Neural cell (in vitro differentiated cells): ENCODE measurements at regions not wholly inside any gene's neighbourhood (a gene's known extent, or its start where the extent isn't known, plus 50 kb on each side); places are given as distances from the start of the nearest gene placed in this dataset.

Source experiments
- H2AFZ ChIP-seq: fragments of 200-600, 300-800 bp; sonication (generic), shearing (Covaris generic); 2 replicates; pipeline ENCODE4 v1.6.0; 2014; ENCODE audit warnings: low read depth, mild to moderate bottlenecking, antibody characterized with exemption, low read length, moderate library complexity
- H3F3A ChIP-seq: fragments of 200-600 bp; shearing (Covaris generic); 2 replicates; pipeline ENCODE4 v1.6.1; 2016; ENCODE audit warnings: mild to moderate bottlenecking, moderate library complexity, mixed read lengths, antibody characterized with exemption, low read length; ENCODE audit not compliant: insufficient read depth, poor library complexity, severe bottlenecking
- H3K27ac ChIP-seq: fragments of 200-600, 300-800 bp; sonication (generic), shearing (Covaris generic); 2 replicates; pipeline ENCODE4 v1.5.1; 2014; ENCODE audit warnings: mild to moderate bottlenecking, low read length, moderate library complexity
- H3K27me3 ChIP-seq: fragments of 300-800, 200-600 bp; sonication (generic), shearing (Covaris generic); 2 replicates; pipeline ENCODE4 v1.6.0; 2014; ENCODE audit warnings: mild to moderate bottlenecking, low read depth, low read length, moderate library complexity; ENCODE audit not compliant: insufficient read depth
- H3K36me3 ChIP-seq: fragments of 300-800, 200-600 bp; sonication (generic), shearing (Covaris generic); 2 replicates; pipeline ENCODE4 v1.5.1; 2014; ENCODE audit warnings: mild to moderate bottlenecking, antibody characterized with exemption, low read length, moderate library complexity; ENCODE audit not compliant: insufficient read depth
- H3K4me2 ChIP-seq: fragments of 300-800, 200-600 bp; sonication (generic), shearing (Covaris generic); 2 replicates; pipeline ENCODE4 v1.6.0; 2014; ENCODE audit warnings: mild to moderate bottlenecking, low read length
- H3K4me3 ChIP-seq: fragments of 300-800, 200-600 bp; sonication (generic), shearing (Covaris generic); 2 replicates; pipeline ENCODE4 v1.5.1; 2014; ENCODE audit warnings: mild to moderate bottlenecking, low read length, moderate library complexity
- H3K79me2 ChIP-seq: fragments of 200-600 bp; shearing (Covaris generic); replicated peaks from 2 replicates; pipeline ENCODE4 v1.6.0; 2014; ENCODE audit warnings: mild to moderate bottlenecking, low read length, moderate library complexity; ENCODE audit not compliant: insufficient read depth
- H3K9ac ChIP-seq: fragments of 300-800, 200-600 bp; sonication (generic), shearing (Covaris generic); 2 replicates; pipeline ENCODE4 v1.6.1; 2016; ENCODE audit warnings: mild to moderate bottlenecking, low read length, mixed read lengths
- H3K9me2 ChIP-seq: fragments of 200-600 bp; shearing (Covaris generic); 2 replicates; pipeline ENCODE4 v1.6.1; 2016; ENCODE audit warnings: mild to moderate bottlenecking, low read length, mixed read lengths; ENCODE audit not compliant: insufficient read depth
- H3K9me3 ChIP-seq: fragments of 200-600, 300-800 bp; sonication (generic), shearing (Covaris generic); 2 replicates; pipeline ENCODE4 v1.6.1; 2016; ENCODE audit warnings: mild to moderate bottlenecking, mixed run types, low read length, moderate library complexity, mixed read lengths
- H4K20me1 ChIP-seq: fragments of 200-600 bp; shearing (Covaris generic); 2 replicates; pipeline ENCODE4 v1.6.1; 2016; ENCODE audit warnings: mild to moderate bottlenecking, mixed run types; ENCODE audit not compliant: insufficient read depth
- EP300 ChIP-seq: fragments of 450-650 bp; conservative IDR thresholded peaks from 2 replicates; pipeline ENCODE4 v1.6.1; 2014; ENCODE audit warnings: antibody characterized with exemption, mild to moderate bottlenecking, moderate library complexity; ENCODE audit not compliant: poor library complexity, severe bottlenecking
- EZH2 ChIP-seq: fragments of 200-600, 300-800 bp; shearing (Covaris generic), sonication (generic); IDR thresholded peaks from 2 replicates; pipeline ENCODE4 v1.6.1; 2014; ENCODE audit warnings: antibody characterized with exemption, low read length, borderline replicate concordance, mild to moderate bottlenecking; ENCODE audit not compliant: insufficient read depth, poor library complexity, severe bottlenecking
- MXI1 ChIP-seq: fragments of 450-650 bp; conservative IDR thresholded peaks from 2 replicates; pipeline ENCODE4 v1.6.1; 2014; ENCODE audit warnings: antibody characterized with exemption, mild to moderate bottlenecking; ENCODE audit not compliant: poor library complexity, severe bottlenecking
- POLR2AphosphoS5 ChIP-seq: IDR thresholded peaks from 2 replicates; pipeline ENCODE4 v1.6.1; 2012
- RAD21 ChIP-seq: fragments of 450-650 bp; conservative IDR thresholded peaks from 2 replicates; pipeline ENCODE4 v1.6.1; 2014; ENCODE audit warnings: antibody characterized with exemption, mild to moderate bottlenecking, moderate library complexity
- SMC3 ChIP-seq: fragments of 450-650 bp; conservative IDR thresholded peaks from 2 replicates; pipeline ENCODE4 v1.6.1; 2014; ENCODE audit warnings: antibody characterized with exemption, mild to moderate bottlenecking, moderate library complexity; ENCODE audit not compliant: poor library complexity
- TAF1 ChIP-seq: IDR thresholded peaks from 2 replicates; pipeline ENCODE4 v1.6.1; 2012; ENCODE audit warnings: low read depth
- TF ChIP-seq, protein P1 (sequence below): fragments of 450-650 bp; IDR thresholded peaks from 2 replicates; pipeline ENCODE4 v1.5.1; 2014; ENCODE audit warnings: antibody characterized with exemption, mild to moderate bottlenecking, moderate library complexity; ENCODE audit not compliant: poor library complexity, severe bottlenecking
- TF ChIP-seq, protein P2 (sequence below): IDR thresholded peaks from 2 replicates; pipeline ENCODE4 v1.6.1; 2012; ENCODE audit warnings: borderline replicate concordance

- Histone ChIP-seq H3K27ac (peak overlapping the region; percentile 51), H3K27me3 (no peaks in the 10 kb centered on the region), H3K4me2 (no peak overlapping the region)
These were observed 165.8 kb downstream of the TDRD15 start for GRCh38 chr2:21289551-21289950.

DNA sequence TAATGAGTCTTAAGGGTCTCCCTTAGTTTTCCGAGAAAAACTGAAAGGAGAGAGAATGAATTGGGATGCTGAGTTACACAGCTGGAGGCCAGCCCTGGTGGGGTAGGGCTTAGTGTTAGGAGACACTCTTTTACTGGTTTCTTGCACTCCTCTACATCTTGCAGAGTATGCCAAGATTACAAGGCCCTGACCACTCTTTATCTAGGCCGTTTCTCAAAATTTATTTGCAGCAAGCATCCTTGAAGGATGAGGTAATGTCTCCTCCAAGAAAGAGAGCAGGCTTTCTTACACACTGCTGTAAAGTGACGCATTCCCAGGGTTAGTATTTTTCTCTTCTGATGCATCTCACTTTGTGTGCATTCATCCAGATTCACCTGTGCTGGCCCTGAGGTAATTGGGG lies 166.2 kb downstream of the TDRD15 start:
- Histone ChIP-seq H3K9me3 (no peaks in the 10 kb centered on the region), H3K36me3 (no peaks in the 10 kb centered on the region), H3K9me2 (no peaks in the 10 kb centered on the region), H3K9ac (peak overlapping the region; percentile 22), H3K4me2 (no peak overlapping the region), H3K79me2 (no peaks in the 10 kb centered on the region), H3K4me3 (no peak overlapping the region), H3K27ac (peak overlapping the region; percentile 51), H3F3A (no peaks in the 10 kb centered on the region), H3K27me3 (no peaks in the 10 kb centered on the region), H4K20me1 (no peaks in the 10 kb centered on the region), H2AFZ (no peak overlapping the region)
- TF ChIP-seq MXI1 (no peak), POLR2AphosphoS5 (no peak), RAD21 (no peak), EZH2 (no peak), TAF1 (no peak), SMC3 (no peak), EP300 (no peak)
- TF ChIP-seq, protein P1, sequence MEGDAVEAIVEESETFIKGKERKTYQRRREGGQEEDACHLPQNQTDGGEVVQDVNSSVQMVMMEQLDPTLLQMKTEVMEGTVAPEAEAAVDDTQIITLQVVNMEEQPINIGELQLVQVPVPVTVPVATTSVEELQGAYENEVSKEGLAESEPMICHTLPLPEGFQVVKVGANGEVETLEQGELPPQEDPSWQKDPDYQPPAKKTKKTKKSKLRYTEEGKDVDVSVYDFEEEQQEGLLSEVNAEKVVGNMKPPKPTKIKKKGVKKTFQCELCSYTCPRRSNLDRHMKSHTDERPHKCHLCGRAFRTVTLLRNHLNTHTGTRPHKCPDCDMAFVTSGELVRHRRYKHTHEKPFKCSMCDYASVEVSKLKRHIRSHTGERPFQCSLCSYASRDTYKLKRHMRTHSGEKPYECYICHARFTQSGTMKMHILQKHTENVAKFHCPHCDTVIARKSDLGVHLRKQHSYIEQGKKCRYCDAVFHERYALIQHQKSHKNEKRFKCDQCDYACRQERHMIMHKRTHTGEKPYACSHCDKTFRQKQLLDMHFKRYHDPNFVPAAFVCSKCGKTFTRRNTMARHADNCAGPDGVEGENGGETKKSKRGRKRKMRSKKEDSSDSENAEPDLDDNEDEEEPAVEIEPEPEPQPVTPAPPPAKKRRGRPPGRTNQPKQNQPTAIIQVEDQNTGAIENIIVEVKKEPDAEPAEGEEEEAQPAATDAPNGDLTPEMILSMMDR: no peak
- TF ChIP-seq, protein P2, sequence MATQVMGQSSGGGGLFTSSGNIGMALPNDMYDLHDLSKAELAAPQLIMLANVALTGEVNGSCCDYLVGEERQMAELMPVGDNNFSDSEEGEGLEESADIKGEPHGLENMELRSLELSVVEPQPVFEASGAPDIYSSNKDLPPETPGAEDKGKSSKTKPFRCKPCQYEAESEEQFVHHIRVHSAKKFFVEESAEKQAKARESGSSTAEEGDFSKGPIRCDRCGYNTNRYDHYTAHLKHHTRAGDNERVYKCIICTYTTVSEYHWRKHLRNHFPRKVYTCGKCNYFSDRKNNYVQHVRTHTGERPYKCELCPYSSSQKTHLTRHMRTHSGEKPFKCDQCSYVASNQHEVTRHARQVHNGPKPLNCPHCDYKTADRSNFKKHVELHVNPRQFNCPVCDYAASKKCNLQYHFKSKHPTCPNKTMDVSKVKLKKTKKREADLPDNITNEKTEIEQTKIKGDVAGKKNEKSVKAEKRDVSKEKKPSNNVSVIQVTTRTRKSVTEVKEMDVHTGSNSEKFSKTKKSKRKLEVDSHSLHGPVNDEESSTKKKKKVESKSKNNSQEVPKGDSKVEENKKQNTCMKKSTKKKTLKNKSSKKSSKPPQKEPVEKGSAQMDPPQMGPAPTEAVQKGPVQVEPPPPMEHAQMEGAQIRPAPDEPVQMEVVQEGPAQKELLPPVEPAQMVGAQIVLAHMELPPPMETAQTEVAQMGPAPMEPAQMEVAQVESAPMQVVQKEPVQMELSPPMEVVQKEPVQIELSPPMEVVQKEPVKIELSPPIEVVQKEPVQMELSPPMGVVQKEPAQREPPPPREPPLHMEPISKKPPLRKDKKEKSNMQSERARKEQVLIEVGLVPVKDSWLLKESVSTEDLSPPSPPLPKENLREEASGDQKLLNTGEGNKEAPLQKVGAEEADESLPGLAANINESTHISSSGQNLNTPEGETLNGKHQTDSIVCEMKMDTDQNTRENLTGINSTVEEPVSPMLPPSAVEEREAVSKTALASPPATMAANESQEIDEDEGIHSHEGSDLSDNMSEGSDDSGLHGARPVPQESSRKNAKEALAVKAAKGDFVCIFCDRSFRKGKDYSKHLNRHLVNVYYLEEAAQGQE: no peak

More at GRCh38 chr2:21289551-21289950, 165.8 kb downstream of the TDRD15 start:
- H3K36me3 ChIP-seq: no peaks in the 10 kb centered on the region
- H3K79me2 ChIP-seq: no peaks in the 10 kb centered on the region
- H3K9me2 ChIP-seq: no peaks in the 10 kb centered on the region
- no peaks in the 10 kb centered on the region for H4K20me1 ChIP-seq
- no peaks in the 10 kb centered on the region for H3F3A ChIP-seq
- H2AFZ ChIP-seq: no peak overlapping the region
- peak overlapping the region; percentile 22 for H3K9ac ChIP-seq
- no peak overlapping the region for H3K4me3 ChIP-seq
- TF ChIP-seq POLR2AphosphoS5 (peak; percentile 47), MXI1 (no peak), TAF1 (no peak)
- H3K9me3 ChIP-seq: no peaks in the 10 kb centered on the region

DNA sequence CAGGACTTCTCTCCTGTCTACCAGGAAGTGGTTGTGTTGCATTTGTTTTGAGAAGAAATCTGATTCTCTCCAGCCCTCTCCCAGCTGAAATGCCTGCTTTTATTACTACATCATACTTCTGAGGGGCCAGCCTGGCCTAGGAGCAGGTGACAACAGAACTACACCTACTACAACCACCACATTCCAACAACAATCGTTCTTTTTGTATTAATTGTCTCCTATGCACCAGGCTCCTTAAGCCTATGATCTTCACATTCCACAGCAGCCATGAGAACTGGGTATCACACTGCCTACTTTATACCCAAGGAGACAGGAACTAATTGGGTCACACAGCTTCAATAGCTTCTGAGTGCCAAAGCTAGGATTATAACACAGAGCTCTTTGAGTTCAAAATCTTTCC lies 167.7 kb downstream of the TDRD15 start:
- Histone ChIP-seq H3K9me3 (no peaks in the 10 kb centered on the region), H3K79me2 (no peaks in the 10 kb centered on the region), H3K4me2 (no peak overlapping the region), H3K27ac (no peak overlapping the region), H3F3A (no peaks in the 10 kb centered on the region), H3K9me2 (no peaks in the 10 kb centered on the region), H3K27me3 (no peaks in the 10 kb centered on the region), H3K9ac (no peak overlapping the region), H4K20me1 (no peaks in the 10 kb centered on the region), H3K36me3 (no peaks in the 10 kb centered on the region), H3K4me3 (no peak overlapping the region), H2AFZ (no peak overlapping the region)
- TF ChIP-seq, protein P2: no peak
- no peak for TF ChIP-seq RAD21
- no peak for TF ChIP-seq MXI1
- TF ChIP-seq EP300: no peak
- no peak for TF ChIP-seq POLR2AphosphoS5
- TF ChIP-seq SMC3: no peak
